ENCODE measurements at regions not wholly inside any gene's neighbourhood (a gene's known extent, or its start where the extent isn't known, plus 50 kb on each side); places are given as distances from the start of the nearest gene placed in this dataset.

GRCh38 chr1:78420181-78420580 is 70.6 kb upstream of the PTGFR start:
- no peak for DNase-seq (ENCODE audit: low read depth in 2 of 2)

GRCh38 chr1:78420688-78421087 is 70.1 kb upstream of the PTGFR start:
- no peak for DNase-seq (ENCODE audit: low read depth in 2 of 2)

- DNase-seq (ENCODE audit: low read depth in 2 of 2) = no peak
These were observed 66.1 kb upstream of the PTGFR start for GRCh38 chr1:78424720-78425119.

- no peak for DNase-seq (ENCODE audit: low read depth in 2 of 2)
These were observed 64.4 kb upstream of the PTGFR start for GRCh38 chr1:78426408-78426807.

- DNase-seq (ENCODE audit: low read depth in 2 of 2) = no peak
These were observed 63.3 kb upstream of the PTGFR start for GRCh38 chr1:78427506-78427905.

GRCh38 chr1:78432016-78432415 is 58.8 kb upstream of the PTGFR start:
- DNase-seq (ENCODE audit: low read depth in 2 of 2) = no peak

- DNase-seq (ENCODE audit: low read depth in 2 of 2) = no peak
These were observed 56.4 kb upstream of the PTGFR start for GRCh38 chr1:78434351-78434750.

DNA sequence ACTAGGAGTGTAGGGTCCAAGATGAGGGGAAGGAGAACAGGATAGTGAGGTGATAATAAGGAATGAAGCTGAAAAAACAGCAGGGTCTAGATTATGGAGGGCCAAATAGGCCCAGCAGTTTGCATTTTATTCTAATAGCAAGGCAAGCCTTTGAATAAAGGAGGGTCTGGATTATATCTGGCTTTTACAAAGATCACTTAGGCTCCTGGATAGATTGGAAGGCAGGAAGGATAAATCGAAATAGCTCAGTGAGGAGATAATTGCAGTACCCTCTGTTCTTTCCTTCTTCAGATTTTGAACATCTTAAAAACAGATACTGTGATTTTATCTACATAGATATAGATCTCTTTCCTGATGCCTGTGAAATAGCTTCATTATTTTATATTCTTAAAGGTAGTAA is 53.8 kb upstream of the PTGFR start:
- DNase-seq (ENCODE audit: low read depth in 2 of 2) = no peak

GRCh38 chr1:78437396-78437795 is 53.4 kb upstream of the PTGFR start:
- DNase-seq (ENCODE audit: low read depth in 2 of 2) = no peak

- no peak for DNase-seq (ENCODE audit: low read depth in 2 of 2)
These were observed 52.8 kb upstream of the PTGFR start for GRCh38 chr1:78437941-78438340.

GRCh38 chr1:78440381-78440793 is 50.4 kb upstream of the PTGFR start:
- DNase-seq (ENCODE audit: low read depth in 2 of 2) = no peak
